ENCODE measurements at regions not wholly inside any gene's neighbourhood (a gene's known extent, or its start where the extent isn't known, plus 50 kb on each side); places are given as distances from the start of the nearest gene placed in this dataset.

- H3K27ac ChIP-seq: peak overlapping the region; percentile 95
- peaks cover 53% of the 10 kb centered on the region for H3K79me2 ChIP-seq
- H3K4me1 ChIP-seq (ENCODE audit: insufficient read depth): peaks cover 63% of the 10 kb centered on the region
- 72% methylated on average over 7 of the region's 7 CpGs for WGBS (ENCODE audit: low lambda C conversion rate, missing lambda C conversion rate)
- H4K20me1 ChIP-seq (ENCODE audit: insufficient read depth, poor library complexity, severe bottlenecking): no peaks in the 10 kb centered on the region
- no peak overlapping the region for H2AFZ ChIP-seq
- H3K36me3 ChIP-seq (replicated peaks; ENCODE audit: insufficient read depth, low read depth): no peaks in the 10 kb centered on the region
- no peaks in the 10 kb centered on the region for H3K27me3 ChIP-seq
- H3K4me2 ChIP-seq: peak overlapping the region; percentile 71
- DNase-seq (ENCODE audit: low spot score): no peak
- H3K9me3 ChIP-seq (ENCODE audit: low read depth): no peaks in the 10 kb centered on the region
- H3K4me3 ChIP-seq: peak overlapping the region; percentile 7
- TF ChIP-seq EZH2 (IDR thresholded peaks at IDR 0.05; ENCODE audit: borderline replicate concordance) (no peak), EZH2phosphoT487 (IDR thresholded peaks at IDR 0.05; ENCODE audit: low read depth, severe bottlenecking, unreplicated experiment) (no peak), CTCF (IDR thresholded peaks at IDR 0.05; ENCODE audit: poor library complexity) (no peak)
- no peaks in the 10 kb centered on the region for H3K9me2 ChIP-seq (replicated peaks; ENCODE audit: insufficient read depth)
Measured at GRCh38 chr9:110126499-110126941, 81.4 kb downstream of the C9orf152 start.

DNA sequence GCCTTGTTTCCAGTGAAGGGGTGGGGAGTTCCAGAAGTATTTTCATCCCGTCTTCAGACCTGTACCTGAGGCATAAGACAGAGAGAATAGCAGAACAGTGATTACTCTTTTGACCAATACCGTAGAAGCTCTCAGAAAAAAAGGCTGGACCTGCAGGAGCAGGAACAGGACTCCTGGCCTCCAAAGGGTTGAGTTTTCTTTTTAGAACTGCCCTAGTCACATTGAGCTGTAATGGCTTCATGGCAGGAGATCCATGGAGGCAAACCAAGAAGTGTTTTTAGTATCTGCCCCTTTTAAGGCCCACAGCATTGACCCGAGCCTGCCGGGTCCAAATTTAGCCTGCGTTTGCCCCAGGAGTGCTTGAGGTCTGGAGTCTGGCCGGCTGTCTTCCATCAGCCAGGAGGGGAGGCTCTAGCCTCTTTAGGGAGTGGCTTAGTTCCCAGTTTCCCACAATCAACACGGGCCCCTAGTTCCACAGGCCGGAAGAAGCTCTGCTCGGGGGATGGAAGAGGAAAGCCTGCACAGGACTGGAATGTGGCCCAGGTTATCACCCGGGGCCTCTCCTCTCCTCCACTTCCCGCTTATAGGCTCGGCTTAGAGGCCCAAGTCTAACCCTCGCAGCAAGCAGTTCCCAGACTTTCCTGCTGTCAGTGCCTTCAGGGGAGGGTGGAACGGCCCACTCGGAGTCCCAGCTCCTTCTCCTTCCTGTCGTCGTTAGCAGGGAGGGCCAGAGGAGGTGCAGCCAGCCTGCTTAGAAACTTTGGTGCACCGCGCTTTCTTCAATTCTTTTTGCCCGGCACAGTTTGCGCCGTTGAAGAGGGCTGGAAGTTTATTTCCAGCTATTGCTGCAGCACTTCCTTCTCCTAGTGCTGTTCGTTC lies 80.7 kb downstream of the C9orf152 start:
- peaks cover 59% of the 10 kb centered on the region for H3K79me2 ChIP-seq
- H3K4me1 ChIP-seq (ENCODE audit: insufficient read depth): peaks cover 69% of the 10 kb centered on the region
- H3K9me2 ChIP-seq (replicated peaks; ENCODE audit: insufficient read depth): no peaks in the 10 kb centered on the region
- H2AFZ ChIP-seq: no peak overlapping the region
- H4K20me1 ChIP-seq (ENCODE audit: insufficient read depth, poor library complexity, severe bottlenecking): no peaks in the 10 kb centered on the region
- H3K4me3 ChIP-seq: no peak overlapping the region
- H3K27ac ChIP-seq: peak overlapping the region; percentile 95
- TF ChIP-seq CTCF (IDR thresholded peaks at IDR 0.05; ENCODE audit: poor library complexity) (no peak), EZH2 (IDR thresholded peaks at IDR 0.05; ENCODE audit: borderline replicate concordance) (no peak), EZH2phosphoT487 (IDR thresholded peaks at IDR 0.05; ENCODE audit: low read depth, severe bottlenecking, unreplicated experiment) (no peak)
- peak overlapping the region; percentile 71 for H3K4me2 ChIP-seq
- no peaks in the 10 kb centered on the region for H3K9me3 ChIP-seq (ENCODE audit: low read depth)
- DNase-seq (ENCODE audit: low spot score): peak; percentile 79
- WGBS (ENCODE audit: low lambda C conversion rate, missing lambda C conversion rate): 46% methylated on average over 23 of the region's 23 CpGs
- H3K27me3 ChIP-seq: no peaks in the 10 kb centered on the region
- H3K36me3 ChIP-seq (replicated peaks; ENCODE audit: insufficient read depth, low read depth): no peaks in the 10 kb centered on the region

GRCh38 chr9:110128664-110129329 lies 79.2 kb downstream of the C9orf152 start:
- H3K9me2 ChIP-seq (replicated peaks; ENCODE audit: insufficient read depth): no peaks in the 10 kb centered on the region
- H3K36me3 ChIP-seq (replicated peaks; ENCODE audit: insufficient read depth, low read depth): no peaks in the 10 kb centered on the region
- H3K27ac ChIP-seq: peak overlapping the region; percentile 95
- peaks cover 70% of the 10 kb centered on the region for H3K79me2 ChIP-seq
- no peak overlapping the region for H3K4me3 ChIP-seq
- H3K4me2 ChIP-seq: peak overlapping the region; percentile 71
- no peak overlapping the region for H2AFZ ChIP-seq
- WGBS (ENCODE audit: low lambda C conversion rate, missing lambda C conversion rate): 83% methylated on average over 7 of the region's 7 CpGs
- no peaks in the 10 kb centered on the region for H4K20me1 ChIP-seq (ENCODE audit: insufficient read depth, poor library complexity, severe bottlenecking)
- peaks cover 68% of the 10 kb centered on the region for H3K4me1 ChIP-seq (ENCODE audit: insufficient read depth)
- H3K9me3 ChIP-seq (ENCODE audit: low read depth): no peaks in the 10 kb centered on the region
- no peak for DNase-seq (ENCODE audit: low spot score)
- no peak for TF ChIP-seq EZH2 (IDR thresholded peaks at IDR 0.05; ENCODE audit: borderline replicate concordance)
- no peaks in the 10 kb centered on the region for H3K27me3 ChIP-seq

GRCh38 chr9:110129425-110129824 lies 78.5 kb downstream of the C9orf152 start:
- Histone ChIP-seq H3K4me3 (no peak overlapping the region), H2AFZ (no peak overlapping the region), H4K20me1 (ENCODE audit: insufficient read depth, poor library complexity, severe bottlenecking) (no peaks in the 10 kb centered on the region), H3K36me3 (replicated peaks; ENCODE audit: insufficient read depth, low read depth) (no peaks in the 10 kb centered on the region), H3K4me2 (peak overlapping the region; percentile 71), H3K4me1 (ENCODE audit: insufficient read depth) (peaks cover 62% of the 10 kb centered on the region), H3K9me2 (replicated peaks; ENCODE audit: insufficient read depth) (no peaks in the 10 kb centered on the region), H3K27ac (peak overlapping the region; percentile 95), H3K79me2 (peaks cover 76% of the 10 kb centered on the region), H3K9me3 (ENCODE audit: low read depth) (no peaks in the 10 kb centered on the region), H3K27me3 (no peaks in the 10 kb centered on the region)
- WGBS (ENCODE audit: low lambda C conversion rate, missing lambda C conversion rate): 95% methylated on average over 1 of the region's 1 CpG
- DNase-seq (ENCODE audit: low spot score): no peak
- TF ChIP-seq EZH2 (IDR thresholded peaks at IDR 0.05; ENCODE audit: borderline replicate concordance) (no peak), CTCF (IDR thresholded peaks at IDR 0.05; ENCODE audit: poor library complexity) (no peak), EZH2phosphoT487 (IDR thresholded peaks at IDR 0.05; ENCODE audit: low read depth, severe bottlenecking, unreplicated experiment) (no peak)

All from hepatocyte (in vitro differentiated cells).